ENCODE measurements at regions not wholly inside any gene's neighbourhood (a gene's known extent, or its start where the extent isn't known, plus 50 kb on each side); places are given as distances from the start of the nearest gene placed in this dataset.

DNA sequence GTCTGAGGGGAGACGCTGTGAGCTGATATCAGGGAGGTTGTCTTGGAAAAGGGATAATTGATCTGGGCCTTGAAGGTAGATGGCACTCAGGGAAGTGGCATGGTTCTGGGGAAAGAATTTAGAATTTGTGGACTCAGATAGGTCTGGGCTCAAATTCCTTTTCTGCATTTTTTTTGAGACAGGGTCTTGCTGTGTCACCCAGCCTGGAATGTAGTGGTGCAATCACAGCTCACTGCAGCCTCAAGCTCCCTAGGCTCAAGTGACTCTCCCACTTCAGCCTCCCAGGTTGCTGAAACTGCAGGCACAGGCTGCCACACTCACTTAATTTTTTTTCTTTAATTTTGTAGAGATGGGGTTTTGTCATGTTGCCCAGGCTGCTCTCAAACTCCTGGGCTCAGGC, 98.1 kb upstream of the NCOR2 start:
- no peak overlapping the region for H3K4me3 ChIP-seq (ENCODE audit: low read depth in 1 of 2, low read length in 2 of 2)
- peaks cover 0 to 7% of the 10 kb centered on the region in 2 donors for H3K4me1 ChIP-seq (ENCODE audit: control insufficient read depth in 2 of 2, insufficient read depth in 2 of 2, low read length in 1 of 2)
- WGBS, 2 donors = 95 to 97% methylated on average over 1 of the region's 1 CpG
- H3K27me3 ChIP-seq (ENCODE audit: control insufficient read depth in 1 of 2, insufficient read depth in 2 of 2, low read length in 2 of 2) = no peaks in the 10 kb centered on the region
- H3K27ac ChIP-seq (ENCODE audit: low read depth in 2 of 2, low read length in 1 of 2) = no peak overlapping the region
- H3K36me3 ChIP-seq (ENCODE audit: control insufficient read depth in 2 of 2, insufficient read depth in 2 of 2, low read length in 1 of 2) = no peaks in the 10 kb centered on the region
- peaks cover 0 to 6% of the 10 kb centered on the region in 2 donors for H3K9me3 ChIP-seq (ENCODE audit: control insufficient read depth in 2 of 2, insufficient read depth in 1 of 2, low read depth in 1 of 2, low read length in 1 of 2)

DNA sequence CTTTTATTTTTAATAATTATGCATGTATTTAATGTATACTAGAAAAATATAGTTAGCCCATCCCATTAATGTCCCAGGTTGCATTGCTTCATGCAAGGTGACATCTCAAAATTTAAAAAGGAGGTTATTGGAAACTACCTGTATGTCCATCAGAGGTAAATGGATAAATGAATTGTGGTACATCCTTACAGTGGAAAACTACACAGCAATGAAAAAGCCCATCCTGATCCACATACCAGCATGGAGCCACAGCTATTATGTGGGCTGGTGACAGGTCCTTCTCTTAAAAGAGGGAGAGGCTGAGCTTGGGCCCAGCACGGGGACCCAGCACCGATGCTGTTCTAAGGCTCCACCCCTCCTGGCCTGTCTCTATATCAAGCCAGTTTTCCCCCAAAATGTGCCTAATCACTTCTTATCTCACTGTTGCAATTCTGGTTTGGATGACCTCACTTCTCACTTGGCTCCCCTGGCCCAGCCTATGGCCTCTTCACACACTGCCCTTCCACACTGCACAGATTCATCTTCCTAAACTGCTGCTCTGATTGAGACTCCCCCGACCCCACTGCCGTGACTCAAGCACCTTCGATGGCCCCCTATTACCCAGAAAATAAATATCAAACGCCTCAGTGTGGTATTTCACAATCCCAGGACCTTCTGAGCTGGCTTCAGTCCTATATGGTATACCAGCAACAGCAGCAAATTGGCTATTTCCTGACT, 97.1 kb upstream of the NCOR2 start:
- no peak overlapping the region for H3K27ac ChIP-seq (ENCODE audit: low read depth in 2 of 2, low read length in 1 of 2)
- H3K36me3 ChIP-seq (ENCODE audit: control insufficient read depth in 2 of 2, insufficient read depth in 2 of 2, low read length in 1 of 2) = no peaks in the 10 kb centered on the region
- peaks cover 0 to 7% of the 10 kb centered on the region in 2 donors for H3K4me1 ChIP-seq (ENCODE audit: control insufficient read depth in 2 of 2, insufficient read depth in 2 of 2, low read length in 1 of 2)
- H3K4me3 ChIP-seq (ENCODE audit: low read depth in 1 of 2, low read length in 2 of 2) = no peak overlapping the region
- H3K9me3 ChIP-seq (ENCODE audit: control insufficient read depth in 2 of 2, insufficient read depth in 1 of 2, low read depth in 1 of 2, low read length in 1 of 2) = peaks cover 0 to 6% of the 10 kb centered on the region in 2 donors
- WGBS, 2 donors = 75 to 89% methylated on average over 6 of the region's 6 CpGs
- H3K27me3 ChIP-seq (ENCODE audit: control insufficient read depth in 1 of 2, insufficient read depth in 2 of 2, low read length in 2 of 2) = no peaks in the 10 kb centered on the region

DNA sequence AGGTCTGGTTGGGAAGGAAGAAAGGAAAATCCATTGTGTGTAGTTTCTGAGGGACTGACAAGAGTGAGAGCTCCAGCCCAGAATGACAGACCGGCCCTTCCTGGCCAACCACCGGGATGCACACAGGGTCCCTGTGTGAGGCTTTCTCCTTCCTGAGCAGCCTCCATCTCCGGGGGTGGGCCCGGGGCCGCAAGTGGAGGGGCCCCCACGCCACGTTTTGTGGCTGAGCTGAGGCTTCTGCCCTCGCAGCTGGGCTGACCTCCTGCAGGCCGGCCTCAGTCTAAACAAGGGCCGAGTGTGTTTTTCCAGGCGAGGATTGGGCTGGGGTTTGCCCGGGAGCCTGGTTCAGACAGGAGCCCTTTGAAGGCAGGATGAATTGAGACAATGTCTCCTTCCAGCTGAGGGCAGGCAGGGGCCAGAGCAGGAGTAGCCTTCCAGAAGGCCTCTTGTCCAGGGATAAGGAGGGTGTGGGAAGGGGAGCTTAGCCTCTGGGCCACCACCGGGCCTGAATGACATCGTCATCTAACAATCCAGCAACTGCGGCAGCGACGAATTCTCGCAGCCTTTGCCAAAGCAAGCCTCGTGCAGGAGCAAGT, 96.5 kb upstream of the NCOR2 start:
- Histone ChIP-seq H3K27me3 (ENCODE audit: control insufficient read depth in 1 of 2, insufficient read depth in 2 of 2, low read length in 2 of 2) (no peaks in the 10 kb centered on the region), H3K27ac (ENCODE audit: low read depth in 2 of 2, low read length in 1 of 2) (no peak overlapping the region), H3K4me1 (ENCODE audit: control insufficient read depth in 2 of 2, insufficient read depth in 2 of 2, low read length in 1 of 2) (peaks cover 0 to 7% of the 10 kb centered on the region in 2 donors), H3K36me3 (ENCODE audit: control insufficient read depth in 2 of 2, insufficient read depth in 2 of 2, low read length in 1 of 2) (no peaks in the 10 kb centered on the region), H3K4me3 (ENCODE audit: low read depth in 1 of 2, low read length in 2 of 2) (no peak overlapping the region), H3K9me3 (ENCODE audit: control insufficient read depth in 2 of 2, insufficient read depth in 1 of 2, low read depth in 1 of 2, low read length in 1 of 2) (peaks cover 0 to 6% of the 10 kb centered on the region in 2 donors)
- WGBS, 2 donors = 77 to 84% methylated on average over 19 of the region's 19 CpGs

GRCh38 chr12:124663206-124663605, 95.8 kb upstream of the NCOR2 start:
- no peak overlapping the region for H3K27ac ChIP-seq (ENCODE audit: low read depth in 2 of 2, low read length in 1 of 2)
- H3K4me3 ChIP-seq (ENCODE audit: low read depth in 1 of 2, low read length in 2 of 2) = no peak overlapping the region
- H3K27me3 ChIP-seq (ENCODE audit: control insufficient read depth in 1 of 2, insufficient read depth in 2 of 2, low read length in 2 of 2) = no peaks in the 10 kb centered on the region
- H3K36me3 ChIP-seq (ENCODE audit: control insufficient read depth in 2 of 2, insufficient read depth in 2 of 2, low read length in 1 of 2) = no peaks in the 10 kb centered on the region
- WGBS, 2 donors = 75 to 83% methylated on average over 7 of the region's 7 CpGs
- peaks cover 0 to 6% of the 10 kb centered on the region in 2 donors for H3K9me3 ChIP-seq (ENCODE audit: control insufficient read depth in 2 of 2, insufficient read depth in 1 of 2, low read depth in 1 of 2, low read length in 1 of 2)
- H3K4me1 ChIP-seq (ENCODE audit: control insufficient read depth in 2 of 2, insufficient read depth in 2 of 2, low read length in 1 of 2) = peaks cover 0 to under 1% of the 10 kb centered on the region in 2 donors

DNA sequence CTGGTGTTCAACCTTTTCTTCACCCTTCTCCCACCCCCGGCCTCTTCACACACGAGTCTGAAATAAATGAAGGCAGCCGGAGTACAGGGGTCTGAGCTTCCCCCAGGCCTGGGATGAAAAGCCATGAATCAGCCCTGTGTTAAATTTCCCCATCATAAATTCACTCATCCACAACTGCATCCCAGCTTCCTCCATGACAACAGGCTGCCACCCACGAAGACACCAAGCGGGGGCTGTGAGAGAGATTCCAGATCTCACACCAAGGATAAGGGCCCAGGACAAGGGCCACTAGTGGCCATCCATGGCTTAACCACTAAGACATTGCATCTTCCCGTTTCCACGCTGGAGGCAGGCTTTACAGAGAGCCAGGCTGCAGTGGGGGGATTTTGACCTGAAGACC, 93.9 kb upstream of the NCOR2 start:
- Histone ChIP-seq H3K27ac (ENCODE audit: low read depth in 2 of 2, low read length in 1 of 2) (no peak overlapping the region), H3K9me3 (ENCODE audit: control insufficient read depth in 2 of 2, insufficient read depth in 1 of 2, low read depth in 1 of 2, low read length in 1 of 2) (no peaks in the 10 kb centered on the region), H3K4me3 (ENCODE audit: low read depth in 1 of 2, low read length in 2 of 2) (no peak overlapping the region), H3K36me3 (ENCODE audit: control insufficient read depth in 2 of 2, insufficient read depth in 2 of 2, low read length in 1 of 2) (no peaks in the 10 kb centered on the region), H3K27me3 (ENCODE audit: control insufficient read depth in 1 of 2, insufficient read depth in 2 of 2, low read length in 2 of 2) (no peaks in the 10 kb centered on the region), H3K4me1 (ENCODE audit: control insufficient read depth in 2 of 2, insufficient read depth in 2 of 2, low read length in 1 of 2) (no peaks in the 10 kb centered on the region)
- 85 to 88% methylated on average over 7 of the region's 7 CpGs for WGBS, 2 donors

- Histone ChIP-seq H3K4me3 (ENCODE audit: low read depth in 1 of 2, low read length in 2 of 2) (no peak overlapping the region), H3K9me3 (ENCODE audit: control insufficient read depth in 2 of 2, insufficient read depth in 1 of 2, low read depth in 1 of 2, low read length in 1 of 2) (no peaks in the 10 kb centered on the region), H3K27me3 (ENCODE audit: control insufficient read depth in 1 of 2, insufficient read depth in 2 of 2, low read length in 2 of 2) (no peaks in the 10 kb centered on the region), H3K36me3 (ENCODE audit: control insufficient read depth in 2 of 2, insufficient read depth in 2 of 2, low read length in 1 of 2) (no peaks in the 10 kb centered on the region), H3K27ac (ENCODE audit: low read depth in 2 of 2, low read length in 1 of 2) (no peak overlapping the region), H3K4me1 (ENCODE audit: control insufficient read depth in 2 of 2, insufficient read depth in 2 of 2, low read length in 1 of 2) (no peaks in the 10 kb centered on the region)
- WGBS, 2 donors = 70 to 79% methylated on average over 20 of the region's 20 CpGs
Measured at GRCh38 chr12:124660851-124661250, 93.4 kb upstream of the NCOR2 start.

DNA sequence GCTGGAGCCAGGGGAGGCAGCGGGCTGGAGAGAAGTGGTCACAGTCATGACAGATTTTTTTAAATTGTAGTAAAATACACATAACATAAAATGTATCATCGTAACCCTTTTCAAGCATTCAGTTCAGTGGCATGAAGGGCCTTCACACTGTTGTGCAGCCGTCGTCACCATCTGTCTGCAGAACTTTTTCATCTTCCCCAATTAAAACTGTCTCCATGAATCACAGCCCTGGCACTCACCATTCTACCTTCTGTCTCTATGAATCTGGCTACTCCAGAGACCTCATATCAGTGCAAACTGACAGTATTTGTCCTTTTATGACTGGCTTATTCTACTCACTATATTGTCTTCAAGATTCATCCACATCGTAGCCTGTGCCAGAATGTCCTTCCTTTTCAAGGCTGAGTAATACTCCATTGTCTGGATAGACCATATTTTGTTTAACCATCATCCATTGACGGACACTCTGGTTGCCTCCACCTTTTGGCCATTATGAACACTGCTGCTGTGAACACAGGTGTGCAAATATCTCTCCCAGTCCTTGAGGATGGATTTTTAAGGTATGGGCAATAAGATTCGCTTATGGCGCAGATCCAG, 91.5 kb upstream of the NCOR2 start:
- Histone ChIP-seq H3K36me3 (ENCODE audit: control insufficient read depth in 2 of 2, insufficient read depth in 2 of 2, low read length in 1 of 2) (no peaks in the 10 kb centered on the region), H3K27me3 (ENCODE audit: control insufficient read depth in 1 of 2, insufficient read depth in 2 of 2, low read length in 2 of 2) (no peaks in the 10 kb centered on the region), H3K27ac (ENCODE audit: low read depth in 2 of 2, low read length in 1 of 2) (no peak overlapping the region), H3K4me3 (ENCODE audit: low read depth in 1 of 2, low read length in 2 of 2) (no peak overlapping the region), H3K9me3 (ENCODE audit: control insufficient read depth in 2 of 2, insufficient read depth in 1 of 2, low read depth in 1 of 2, low read length in 1 of 2) (no peaks in the 10 kb centered on the region), H3K4me1 (ENCODE audit: control insufficient read depth in 2 of 2, insufficient read depth in 2 of 2, low read length in 1 of 2) (peaks cover 3 to 5% of the 10 kb centered on the region in 2 donors)
- WGBS, 2 donors = 90 to 95% methylated on average over 8 of the region's 8 CpGs

GRCh38 chr12:124658302-124658701, 90.9 kb upstream of the NCOR2 start:
- WGBS, 2 donors = 89 to 98% methylated on average over 4 of the region's 4 CpGs
- no peak overlapping the region for H3K4me3 ChIP-seq (ENCODE audit: low read depth in 1 of 2, low read length in 2 of 2)
- H3K9me3 ChIP-seq (ENCODE audit: control insufficient read depth in 2 of 2, insufficient read depth in 1 of 2, low read depth in 1 of 2, low read length in 1 of 2) = no peaks in the 10 kb centered on the region
- H3K4me1 ChIP-seq (ENCODE audit: control insufficient read depth in 2 of 2, insufficient read depth in 2 of 2, low read length in 1 of 2) = peaks cover 3 to 5% of the 10 kb centered on the region in 2 donors
- H3K36me3 ChIP-seq (ENCODE audit: control insufficient read depth in 2 of 2, insufficient read depth in 2 of 2, low read length in 1 of 2) = no peaks in the 10 kb centered on the region
- H3K27me3 ChIP-seq (ENCODE audit: control insufficient read depth in 1 of 2, insufficient read depth in 2 of 2, low read length in 2 of 2) = no peaks in the 10 kb centered on the region
- H3K27ac ChIP-seq (ENCODE audit: low read depth in 2 of 2, low read length in 1 of 2) = no peak overlapping the region

GRCh38 chr12:124656947-124657434, 89.6 kb upstream of the NCOR2 start:
- Histone ChIP-seq H3K4me3 (ENCODE audit: low read depth in 1 of 2, low read length in 2 of 2) (no peak overlapping the region), H3K9me3 (ENCODE audit: control insufficient read depth in 2 of 2, insufficient read depth in 1 of 2, low read depth in 1 of 2, low read length in 1 of 2) (no peaks in the 10 kb centered on the region), H3K27me3 (ENCODE audit: control insufficient read depth in 1 of 2, insufficient read depth in 2 of 2, low read length in 2 of 2) (no peaks in the 10 kb centered on the region), H3K36me3 (ENCODE audit: control insufficient read depth in 2 of 2, insufficient read depth in 2 of 2, low read length in 1 of 2) (no peaks in the 10 kb centered on the region), H3K27ac (ENCODE audit: low read depth in 2 of 2, low read length in 1 of 2) (no peak overlapping the region), H3K4me1 (ENCODE audit: control insufficient read depth in 2 of 2, insufficient read depth in 2 of 2, low read length in 1 of 2) (peaks cover 3 to 5% of the 10 kb centered on the region in 2 donors)
- WGBS, 2 donors = 70% methylated on average over 8 of the region's 8 CpGs
